ENCODE measurements at regions not wholly inside any gene's neighbourhood (a gene's known extent, or its start where the extent isn't known, plus 50 kb on each side); places are given as distances from the start of the nearest gene placed in this dataset.

DNA sequence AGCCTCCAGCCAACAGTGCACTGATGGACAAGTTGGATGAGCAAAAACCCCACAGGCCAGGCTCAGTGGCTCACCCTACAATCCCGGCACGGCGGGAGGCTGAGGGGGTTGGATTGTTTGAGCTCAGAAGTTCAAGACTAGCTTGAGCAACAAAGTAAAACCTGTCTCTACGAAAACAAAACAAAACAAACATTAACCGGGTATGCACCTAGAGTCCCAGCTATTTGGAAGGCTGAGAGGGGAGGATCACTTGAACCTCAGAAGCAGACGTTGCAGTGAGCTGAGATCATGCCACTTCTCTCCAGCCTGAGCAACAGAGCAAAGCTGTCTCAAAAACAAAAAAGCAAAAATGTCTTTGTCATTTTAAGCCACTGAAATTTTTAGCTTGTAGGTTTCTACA is 55.1 kb upstream of the DMRT1 start:
- no peak for TF ChIP-seq CTCF (IDR thresholded peaks at IDR 0.05; ENCODE audit: insufficient read depth, low read length, missing control alignments)
- H3K4me3 ChIP-seq (ENCODE audit: low read depth, low read length), result no peak overlapping the region
- no peak for DNase-seq (ENCODE audit: low read depth, low spot score)
- POLR2A ChIA-PET, result no interaction called here
- CTCF ChIA-PET, result no interaction called here

- ChIA-PET POLR2A (no interaction called here), CTCF (interaction anchor here (1.4 kb wide), 1 partner anchor 163 kb away, joined by 3 read pairs; no protein-coding TSS in a partner anchor)
- DNase-seq (ENCODE audit: low read depth, low spot score), result no peak
- H3K4me3 ChIP-seq (ENCODE audit: low read depth, low read length), result no peak overlapping the region
- TF ChIP-seq CTCF (IDR thresholded peaks at IDR 0.05; ENCODE audit: insufficient read depth, low read length, missing control alignments), result no peak
Measured at GRCh38 chr9:788777-789176, 52.7 kb upstream of the DMRT1 start.
